RWPE1 (cell line): ENCODE measurements at regions not wholly inside any gene's neighbourhood (a gene's known extent, or its start where the extent isn't known, plus 50 kb on each side); places are given as distances from the start of the nearest gene placed in this dataset.

Experiments used
- CTCF ChIA-PET: fragments of 350-600 bp; sonication (Branson Sonifier 250); formaldehyde crosslinking; extraction: SDS; loops from one replicate; lab custom pipeline; 2021; lab: Yijun Ruan, JAX
- POLR2A ChIA-PET: fragments of 400-600 bp; formaldehyde crosslinking; extraction: SDS; loops from one replicate; lab custom pipeline; 2020; ENCODE audit warnings: antibody characterized with exemption; ENCODE audit not compliant: low non-redundant PET; lab: Yijun Ruan, JAX
- DNase-seq: peaks from one replicate; pipeline ENCODE4 v3.0.0; 2012; ENCODE audit warnings: low spot score
- H3K27ac ChIP-seq: fragments of 450-650 bp; 2 replicates; pipeline ENCODE4 v1.5.1; 2017
- TF ChIP-seq, protein P1 (sequence below): fragments of 450-650 bp; conservative IDR thresholded peaks from 2 replicates; pipeline ENCODE4 v1.5.1; 2017; ENCODE audit warnings: low read depth, mild to moderate bottlenecking

DNA sequence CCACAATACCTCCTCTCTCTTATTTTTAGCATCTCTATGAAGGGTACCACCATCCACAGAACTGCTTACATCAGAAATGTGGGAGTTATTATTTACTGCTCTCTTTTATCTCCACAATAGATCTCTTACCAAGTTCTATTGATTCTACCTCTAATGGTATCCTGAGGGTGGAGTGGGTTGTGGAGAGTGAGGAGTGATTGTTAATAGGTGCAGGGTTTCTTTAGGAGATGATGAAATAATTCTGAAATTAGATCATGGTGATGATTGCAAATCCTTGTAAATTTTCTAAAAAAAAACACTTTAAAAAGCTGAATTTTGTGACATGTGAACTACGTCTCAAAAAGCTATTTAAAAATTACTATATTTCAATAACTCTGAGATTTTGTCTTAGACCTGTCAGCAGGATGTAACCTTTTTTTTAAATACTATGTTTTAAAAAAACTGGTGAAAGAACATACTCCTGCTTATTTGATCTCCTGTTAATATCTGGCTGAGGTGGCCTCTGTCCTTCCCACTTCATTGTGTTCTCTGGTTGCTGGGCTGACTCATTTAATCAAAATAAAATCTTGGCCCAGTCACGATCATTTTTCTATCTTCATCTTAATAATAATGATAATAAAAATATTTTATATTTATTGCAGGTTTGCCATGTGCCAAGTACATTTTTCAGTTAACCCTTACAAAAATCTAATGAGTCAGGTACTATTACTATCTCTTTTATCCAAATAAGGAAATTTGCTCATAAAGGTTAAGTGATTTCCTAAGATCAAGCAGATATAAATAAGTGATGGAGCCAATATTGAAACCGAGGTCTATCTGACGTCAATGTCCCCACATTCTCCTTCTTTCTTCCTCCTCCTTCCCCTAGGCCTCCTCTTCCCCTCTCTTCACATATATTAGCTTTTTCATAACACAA, 73.5 kb downstream of the GLUD2 start:
- DNase-seq, result no peak
- POLR2A ChIA-PET, result no interaction called here
- CTCF ChIA-PET, result no interaction called here
- TF ChIP-seq, protein P1, sequence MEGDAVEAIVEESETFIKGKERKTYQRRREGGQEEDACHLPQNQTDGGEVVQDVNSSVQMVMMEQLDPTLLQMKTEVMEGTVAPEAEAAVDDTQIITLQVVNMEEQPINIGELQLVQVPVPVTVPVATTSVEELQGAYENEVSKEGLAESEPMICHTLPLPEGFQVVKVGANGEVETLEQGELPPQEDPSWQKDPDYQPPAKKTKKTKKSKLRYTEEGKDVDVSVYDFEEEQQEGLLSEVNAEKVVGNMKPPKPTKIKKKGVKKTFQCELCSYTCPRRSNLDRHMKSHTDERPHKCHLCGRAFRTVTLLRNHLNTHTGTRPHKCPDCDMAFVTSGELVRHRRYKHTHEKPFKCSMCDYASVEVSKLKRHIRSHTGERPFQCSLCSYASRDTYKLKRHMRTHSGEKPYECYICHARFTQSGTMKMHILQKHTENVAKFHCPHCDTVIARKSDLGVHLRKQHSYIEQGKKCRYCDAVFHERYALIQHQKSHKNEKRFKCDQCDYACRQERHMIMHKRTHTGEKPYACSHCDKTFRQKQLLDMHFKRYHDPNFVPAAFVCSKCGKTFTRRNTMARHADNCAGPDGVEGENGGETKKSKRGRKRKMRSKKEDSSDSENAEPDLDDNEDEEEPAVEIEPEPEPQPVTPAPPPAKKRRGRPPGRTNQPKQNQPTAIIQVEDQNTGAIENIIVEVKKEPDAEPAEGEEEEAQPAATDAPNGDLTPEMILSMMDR, result no peak
- H3K27ac ChIP-seq, result no peak overlapping the region

DNA sequence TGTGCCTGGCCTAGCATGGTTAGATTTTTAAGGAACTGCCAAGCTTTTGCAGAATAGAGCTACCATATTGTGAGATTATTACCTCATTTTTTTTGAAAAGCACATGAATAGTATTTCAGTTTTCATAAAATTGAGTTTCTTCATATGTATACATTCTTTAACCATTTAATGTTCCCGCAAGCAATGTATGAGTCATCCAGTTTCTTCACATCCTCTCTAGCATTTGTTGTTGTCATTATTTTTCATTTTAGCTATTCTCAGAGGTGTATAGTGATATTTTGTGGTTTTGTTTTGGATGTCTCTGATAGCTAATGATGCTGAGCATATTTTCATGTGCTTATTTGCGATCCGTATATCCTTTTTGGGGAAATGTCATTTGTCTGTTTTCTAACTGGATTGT, 74.9 kb downstream of the GLUD2 start:
- TF ChIP-seq, protein P1, result no peak
- no peak for DNase-seq
- no peak overlapping the region for H3K27ac ChIP-seq
- ChIA-PET POLR2A (no interaction called here), CTCF (no interaction called here)

DNA sequence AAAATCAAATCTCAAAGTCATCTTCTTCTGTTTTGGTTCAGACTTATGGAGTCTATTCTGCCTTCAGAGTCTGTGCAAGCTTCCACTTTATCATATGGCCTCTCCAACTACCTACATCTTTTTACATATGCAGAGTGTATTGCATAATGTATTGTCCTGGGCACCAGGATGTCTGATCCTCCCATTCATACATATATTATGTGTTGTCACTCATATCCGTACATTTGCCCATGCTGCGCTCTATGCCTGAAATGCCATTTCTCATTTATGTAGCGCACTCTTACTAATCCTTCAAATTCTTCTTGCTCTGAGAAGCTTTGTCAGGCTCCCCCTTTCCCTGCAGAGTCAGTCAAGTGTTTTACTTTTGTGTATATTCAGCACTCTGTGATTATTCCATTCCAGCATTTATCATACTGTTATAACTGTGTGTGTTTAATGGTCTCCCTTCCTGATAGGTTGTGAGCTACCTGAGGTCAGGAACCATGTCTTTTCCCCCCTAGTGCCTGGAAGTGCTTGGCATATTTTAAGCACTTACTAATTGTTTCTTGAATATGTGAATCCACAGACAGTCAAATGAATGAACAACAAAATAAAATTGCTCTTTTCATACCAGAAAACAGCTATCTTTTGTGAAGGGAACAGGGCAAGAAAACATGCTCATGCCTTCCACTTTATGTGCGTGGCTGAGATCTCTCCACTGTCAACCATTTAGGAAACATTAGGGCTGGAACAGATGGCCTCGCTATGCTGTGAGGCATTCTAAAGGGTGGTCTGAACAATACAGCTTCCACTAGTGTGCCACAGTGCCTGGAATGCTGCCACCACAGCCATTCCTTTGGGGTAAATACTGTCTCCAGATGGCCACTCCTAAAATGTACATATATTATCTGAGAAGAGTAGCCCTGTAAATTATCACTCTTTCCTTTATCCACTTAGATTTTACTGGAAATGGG, 81.8 kb downstream of the GLUD2 start:
- CTCF ChIA-PET, result no interaction called here
- no peak for DNase-seq
- POLR2A ChIA-PET, result no interaction called here
- TF ChIP-seq, protein P1, result no peak
- H3K27ac ChIP-seq, result no peak overlapping the region

DNA sequence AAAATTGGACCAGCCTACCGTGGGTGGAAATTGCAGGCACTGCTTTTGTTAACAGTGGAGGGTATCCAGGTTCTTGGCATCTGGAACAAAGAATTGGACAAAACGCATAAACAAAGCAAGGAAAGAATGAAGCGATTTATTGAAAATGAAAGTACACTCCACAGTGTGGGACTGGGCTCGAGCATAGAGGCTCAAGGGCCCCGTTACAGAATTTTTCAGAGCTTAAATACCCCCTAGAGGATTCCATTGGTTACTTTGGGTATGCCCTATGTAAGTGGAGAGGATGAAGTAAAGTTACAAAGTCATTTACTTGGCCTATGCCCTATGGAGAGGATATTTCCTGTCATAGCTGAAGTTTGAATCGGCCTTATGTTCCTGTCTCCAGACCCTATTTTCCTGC, 85.3 kb downstream of the GLUD2 start:
- ChIA-PET CTCF (no interaction called here), POLR2A (no interaction called here)
- H3K27ac ChIP-seq, result no peak overlapping the region
- TF ChIP-seq, protein P1, result no peak
- DNase-seq, result no peak

DNA sequence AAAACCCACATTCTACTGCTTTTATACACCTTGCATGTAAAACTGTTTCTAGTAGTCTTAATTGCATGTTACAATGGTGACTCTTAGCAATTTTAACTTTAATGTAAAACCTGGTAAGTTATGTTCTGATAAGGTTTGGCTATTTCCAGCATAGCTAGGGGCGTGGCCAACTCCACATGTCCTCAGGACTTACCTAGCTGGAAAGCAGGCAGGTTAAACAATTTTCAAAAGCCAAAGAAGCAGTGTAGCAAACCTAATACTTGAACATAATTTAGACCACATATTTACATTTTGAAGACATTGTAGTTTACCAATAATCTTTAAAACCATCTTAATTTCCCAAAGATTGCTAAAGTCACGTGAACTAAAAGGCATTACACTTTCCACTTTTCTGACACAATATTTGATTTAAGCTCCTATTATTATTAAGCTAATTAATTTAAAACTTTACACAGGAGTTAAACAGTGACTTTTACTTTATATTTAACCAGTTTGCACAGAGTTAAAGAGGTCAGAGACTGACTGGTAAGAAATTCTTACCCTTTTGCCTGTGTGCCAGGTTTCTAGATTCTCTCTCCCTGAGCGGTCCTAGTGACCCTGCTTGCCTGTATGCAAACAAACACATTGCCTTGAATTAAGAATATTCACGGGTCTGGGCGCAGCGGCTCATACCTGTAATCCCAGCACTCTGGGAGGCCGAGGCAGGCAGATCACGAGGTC, 88.2 kb downstream of the GLUD2 start:
- no peak for DNase-seq
- CTCF ChIA-PET, result no interaction called here
- no peak overlapping the region for H3K27ac ChIP-seq
- POLR2A ChIA-PET, result interaction anchor here (0.7 kb wide), 1 partner anchor 57 kb away, joined by 3 read pairs; no protein-coding TSS in a partner anchor
- TF ChIP-seq, protein P1, result no peak
